ENCODE measurements at regions not wholly inside any gene's neighbourhood (a gene's known extent, or its start where the extent isn't known, plus 50 kb on each side); places are given as distances from the start of the nearest gene placed in this dataset.
"Not testable (repeated sequence)": the region's sequence is repeated elsewhere in the genome, so short reads cannot be mapped to it uniquely, and the experiment has no call there.

- DNase-seq = no peak
Observed at GRCh38 chr16:29141586-29142324, 156.9 kb downstream of the LAT start.

GRCh38 chr16:29141121-29141520 is 156.3 kb downstream of the LAT start:
- DNase-seq = not testable (repeated sequence)

GRCh38 chr16:29139901-29140855 is 155.3 kb downstream of the LAT start:
- not testable (repeated sequence) for DNase-seq

GRCh38 chr16:29139261-29139802 is 154.5 kb downstream of the LAT start:
- DNase-seq = no peak

GRCh38 chr16:29138698-29139097 is 153.8 kb downstream of the LAT start:
- not testable (repeated sequence) for DNase-seq

GRCh38 chr16:29137894-29138662 is 153.2 kb downstream of the LAT start:
- DNase-seq = not testable (repeated sequence)

GRCh38 chr16:29137461-29137860 is 152.6 kb downstream of the LAT start:
- DNase-seq = not testable (repeated sequence)

GRCh38 chr16:29136916-29137315 is 152.1 kb downstream of the LAT start:
- DNase-seq = not testable (repeated sequence)

- DNase-seq = not testable (repeated sequence)
Observed at GRCh38 chr16:29136046-29136696, 151.3 kb downstream of the LAT start.

- DNase-seq = not testable (repeated sequence)
Observed at GRCh38 chr16:29135098-29135497, 150.2 kb downstream of the LAT start.

GRCh38 chr16:29133681-29134430 is 149.0 kb downstream of the LAT start:
- DNase-seq = not testable (repeated sequence)

GRCh38 chr16:29132869-29133268 is 148.0 kb downstream of the LAT start:
- not testable (repeated sequence) for DNase-seq

GRCh38 chr16:29132444-29132843 is 147.6 kb downstream of the LAT start:
- not testable (repeated sequence) for DNase-seq

- DNase-seq = not testable (repeated sequence)
Observed at GRCh38 chr16:29130901-29131851, 146.3 kb downstream of the LAT start.

GRCh38 chr16:29130131-29130711 is 145.4 kb downstream of the LAT start:
- DNase-seq = not testable (repeated sequence)

- DNase-seq = not testable (repeated sequence)
Observed at GRCh38 chr16:29129458-29130038, 144.7 kb downstream of the LAT start.

GRCh38 chr16:29128732-29129457 is 144.0 kb downstream of the LAT start:
- DNase-seq = not testable (repeated sequence)

- not testable (repeated sequence) for DNase-seq
Observed at GRCh38 chr16:29127806-29128420, 143.1 kb downstream of the LAT start.
